22Rv1 (cell line): ENCODE measurements at regions not wholly inside any gene's neighbourhood (a gene's known extent, or its start where the extent isn't known, plus 50 kb on each side); places are given as distances from the start of the nearest gene placed in this dataset.
A peak's percentile ranks its signal among the peaks of the same experiment; 100 is the strongest.

ENCODE experiments used
- H3K27ac ChIP-seq: fragments of 450-650 bp; 2 replicates; pipeline ENCODE4 v1.5.1; 2017
- CTCF ChIP-seq: fragments of 450-650 bp; IDR thresholded peaks from 2 replicates; pipeline ENCODE4 v1.5.1; 2017; ENCODE audit warnings: mild to moderate bottlenecking
- ZFX ChIP-seq: fragments of 450-650 bp; IDR thresholded peaks from 2 replicates; pipeline ENCODE4 v1.6.1; 2017; ENCODE audit warnings: antibody characterized with exemption, borderline replicate concordance

GRCh38 chr3:124078953-124079911, 87.3 kb upstream of the ROPN1 start:
- TF ChIP-seq ZFX (no peak), CTCF (peak; percentile 84)
- H3K27ac ChIP-seq, result no peak overlapping the region

GRCh38 chr3:124079912-124080276, 88.0 kb upstream of the ROPN1 start:
- no peak overlapping the region for H3K27ac ChIP-seq
- no peak for TF ChIP-seq ZFX
- TF ChIP-seq CTCF, result no peak

- TF ChIP-seq ZFX (no peak), CTCF (no peak)
- H3K27ac ChIP-seq, result no peak overlapping the region
Observed at GRCh38 chr3:124082343-124082742, 90.4 kb upstream of the ROPN1 start.

GRCh38 chr3:124084022-124084881, 92.3 kb upstream of the ROPN1 start:
- TF ChIP-seq CTCF, result no peak
- TF ChIP-seq ZFX, result no peak

GRCh38 chr3:124088801-124089200, 96.9 kb upstream of the ROPN1 start:
- TF ChIP-seq CTCF, result no peak
- no peak for TF ChIP-seq ZFX
- no peak overlapping the region for H3K27ac ChIP-seq

More at GRCh38 chr3:124084022-124084881, 92.3 kb upstream of the ROPN1 start:
- no peak overlapping the region for H3K27ac ChIP-seq

GRCh38 chr3:124089214-124089613, 97.3 kb upstream of the ROPN1 start:
- TF ChIP-seq CTCF (no peak), ZFX (no peak)
- no peak overlapping the region for H3K27ac ChIP-seq
